Osteocyte (in vitro differentiated cells): ENCODE measurements at regions not wholly inside any gene's neighbourhood (a gene's known extent, or its start where the extent isn't known, plus 50 kb on each side); places are given as distances from the start of the nearest gene placed in this dataset.

Source experiments
- DNase-seq: peaks from one replicate; pipeline ENCODE4 v3.0.0; 2021; ENCODE audit warnings: mixed read lengths; ENCODE audit not compliant: unreplicated experiment; ENCODE audit errors: extremely low spot score
- H3K27ac Mint-ChIP-seq: one replicate; pipeline ENCODE4 v1.8.0; 2021; ENCODE audit warnings: mild to moderate bottlenecking, mixed read lengths; ENCODE audit not compliant: unreplicated experiment
- H3K27me3 Mint-ChIP-seq: one replicate; pipeline ENCODE4 v1.8.0; 2021; ENCODE audit warnings: mixed read lengths; ENCODE audit not compliant: unreplicated experiment
- H3K36me3 Mint-ChIP-seq: one replicate; pipeline ENCODE4 v1.8.0; 2021; ENCODE audit warnings: mixed read lengths; ENCODE audit not compliant: unreplicated experiment
- H3K4me1 Mint-ChIP-seq: one replicate; pipeline ENCODE4 v1.8.0; 2021; ENCODE audit warnings: mixed read lengths; ENCODE audit not compliant: unreplicated experiment
- H3K4me3 Mint-ChIP-seq: one replicate; pipeline ENCODE4 v1.8.0; 2021; ENCODE audit warnings: mild to moderate bottlenecking, moderate library complexity, mixed read lengths; ENCODE audit not compliant: unreplicated experiment
- H3K9me3 Mint-ChIP-seq: one replicate; pipeline ENCODE4 v1.8.0; 2021; ENCODE audit warnings: mixed read lengths; ENCODE audit not compliant: unreplicated experiment
- CTCF ChIP-seq: fragments of 200-600 bp; sonication (generic); IDR thresholded peaks from 2 replicates; pipeline ENCODE4 v1.5.0; 2021; ENCODE audit warnings: antibody characterized with exemption, mild to moderate bottlenecking, moderate library complexity

DNA sequence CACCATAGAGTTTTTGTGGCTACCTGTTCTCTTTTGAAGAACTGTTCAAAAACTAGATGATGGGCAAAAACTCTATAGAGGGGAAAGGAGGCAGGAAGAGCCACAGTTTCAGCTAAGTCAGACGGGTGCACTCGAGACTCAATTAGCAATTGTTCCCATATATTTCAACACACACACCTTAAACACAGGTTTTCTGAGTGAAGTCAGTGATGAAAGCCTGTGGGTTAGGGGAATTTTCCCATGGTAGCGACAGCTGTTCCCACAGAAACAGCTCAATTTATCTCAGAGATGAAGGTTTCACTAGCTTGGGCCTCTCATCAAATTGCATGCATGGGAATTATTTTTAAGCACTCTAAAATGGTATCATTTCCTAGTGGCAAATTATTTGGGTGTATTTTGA is 143.4 kb downstream of the ZIC5 start:
- no peak for TF ChIP-seq CTCF
- Mint-ChIP-seq H3K4me3 (no peak overlapping the region), H3K9me3 (peaks cover 8% of the 10 kb centered on the region), H3K36me3 (no peaks in the 10 kb centered on the region), H3K27me3 (peaks cover 33% of the 10 kb centered on the region), H3K4me1 (no peaks in the 10 kb centered on the region), H3K27ac (no peak overlapping the region)
- DNase-seq, result no peak

DNA sequence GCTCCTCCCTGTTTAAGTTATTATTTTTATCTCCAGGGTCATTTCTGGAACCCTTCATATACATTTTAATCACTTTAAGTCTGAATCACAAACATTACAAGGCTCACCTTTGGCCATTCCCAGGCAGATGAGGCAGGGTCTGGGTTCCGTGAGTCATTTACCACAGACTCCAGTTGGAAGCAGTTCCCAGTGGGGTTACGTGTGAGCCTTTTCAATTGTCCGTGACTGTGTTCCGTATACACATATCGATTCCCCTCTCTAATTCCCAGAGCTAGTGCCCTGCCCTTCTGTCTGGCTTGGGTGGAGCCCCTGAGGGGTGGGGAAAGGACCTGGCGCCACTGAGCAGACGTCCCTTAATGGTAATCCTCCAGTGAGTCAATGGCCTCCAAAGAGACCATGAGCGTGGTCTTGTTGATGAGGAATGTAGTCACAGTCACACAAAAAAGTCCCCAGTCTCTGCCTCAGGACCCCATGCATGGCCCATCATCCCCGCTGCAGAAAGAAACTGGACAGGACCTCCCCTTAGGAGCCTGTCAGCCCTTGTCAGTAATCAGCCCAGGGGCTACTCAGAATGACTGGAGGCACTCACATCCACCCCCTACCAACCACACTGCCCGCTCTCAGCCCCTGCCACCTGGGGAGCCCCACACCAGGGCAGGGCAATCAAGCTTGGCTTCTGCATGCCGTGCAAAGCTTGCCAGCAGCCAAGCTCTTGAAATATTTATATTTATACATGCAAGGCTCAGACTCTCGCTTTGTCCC is 144.4 kb downstream of the ZIC5 start:
- no peaks in the 10 kb centered on the region for H3K4me1 Mint-ChIP-seq
- no peaks in the 10 kb centered on the region for H3K36me3 Mint-ChIP-seq
- no peak for DNase-seq
- H3K27ac Mint-ChIP-seq, result no peak overlapping the region
- TF ChIP-seq CTCF, result no peak
- no peak overlapping the region for H3K4me3 Mint-ChIP-seq
- peaks cover 28% of the 10 kb centered on the region for H3K27me3 Mint-ChIP-seq
- H3K9me3 Mint-ChIP-seq, result peaks cover 14% of the 10 kb centered on the region

DNA sequence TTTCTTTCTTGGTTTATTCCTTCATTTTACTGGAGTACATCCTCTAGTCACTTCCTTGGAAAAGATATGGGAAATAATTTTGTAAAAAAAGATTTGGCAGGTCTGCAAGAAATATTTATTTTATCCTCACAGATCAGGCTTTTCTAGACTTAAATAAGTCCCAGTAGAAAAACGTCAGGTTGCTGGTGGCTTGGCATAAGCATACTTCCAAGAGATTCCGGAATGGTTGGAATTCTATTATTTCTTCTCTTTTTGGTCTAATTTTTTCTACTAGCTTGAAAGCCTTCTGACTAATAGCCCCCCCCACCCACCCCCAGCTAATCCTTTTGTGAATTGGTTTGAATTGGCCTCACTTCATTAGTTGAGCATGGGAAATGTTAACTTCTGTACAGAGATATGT is 147.6 kb downstream of the ZIC5 start:
- H3K36me3 Mint-ChIP-seq, result no peaks in the 10 kb centered on the region
- no peak for TF ChIP-seq CTCF
- H3K27ac Mint-ChIP-seq, result no peak overlapping the region
- H3K9me3 Mint-ChIP-seq, result peaks cover 23% of the 10 kb centered on the region
- DNase-seq, result no peak
- no peaks in the 10 kb centered on the region for H3K4me1 Mint-ChIP-seq
- H3K4me3 Mint-ChIP-seq, result no peak overlapping the region
- peaks cover 15% of the 10 kb centered on the region for H3K27me3 Mint-ChIP-seq

- DNase-seq, result no peak
- H3K4me1 Mint-ChIP-seq, result no peaks in the 10 kb centered on the region
- H3K36me3 Mint-ChIP-seq, result no peaks in the 10 kb centered on the region
- H3K4me3 Mint-ChIP-seq, result no peak overlapping the region
- TF ChIP-seq CTCF, result no peak
- H3K27me3 Mint-ChIP-seq, result peaks cover 6% of the 10 kb centered on the region
- H3K9me3 Mint-ChIP-seq, result peaks cover 23% of the 10 kb centered on the region
- H3K27ac Mint-ChIP-seq, result no peak overlapping the region
Observed at GRCh38 chr13:99822820-99823219, 148.7 kb downstream of the ZIC5 start.

DNA sequence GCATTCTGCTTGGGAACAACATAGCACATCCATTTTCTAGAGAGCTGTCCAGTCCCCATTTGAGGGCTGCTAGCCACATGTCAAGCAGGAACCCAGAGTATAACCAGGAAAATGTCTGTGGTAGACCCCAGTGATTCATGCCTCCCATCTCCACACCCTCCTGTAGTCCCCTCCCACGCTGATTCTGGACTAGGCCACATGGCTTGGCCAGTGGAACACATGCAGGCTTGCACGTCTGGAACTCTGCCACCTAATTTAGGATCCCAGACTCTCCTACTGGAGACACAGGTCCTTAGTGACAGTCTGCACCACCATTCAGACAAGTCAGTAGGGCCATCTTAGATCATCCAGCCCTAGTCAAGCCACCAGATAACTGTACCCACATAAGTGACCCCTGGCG is 149.8 kb downstream of the ZIC5 start:
- no peak overlapping the region for H3K27ac Mint-ChIP-seq

More for the DNA sequence above, 149.8 kb downstream of the ZIC5 start:
- Mint-ChIP-seq H3K36me3 (no peaks in the 10 kb centered on the region), H3K27me3 (peaks cover 4% of the 10 kb centered on the region), H3K9me3 (peaks cover 23% of the 10 kb centered on the region), H3K4me1 (no peaks in the 10 kb centered on the region), H3K4me3 (no peak overlapping the region)
- TF ChIP-seq CTCF, result no peak
- DNase-seq, result no peak
